ENCODE measurements at regions not wholly inside any gene's neighbourhood (a gene's known extent, or its start where the extent isn't known, plus 50 kb on each side); places are given as distances from the start of the nearest gene placed in this dataset.
"Not testable (repeated sequence)": the region's sequence is repeated elsewhere in the genome, so short reads cannot be mapped to it uniquely, and the experiment has no call there.

DNA sequence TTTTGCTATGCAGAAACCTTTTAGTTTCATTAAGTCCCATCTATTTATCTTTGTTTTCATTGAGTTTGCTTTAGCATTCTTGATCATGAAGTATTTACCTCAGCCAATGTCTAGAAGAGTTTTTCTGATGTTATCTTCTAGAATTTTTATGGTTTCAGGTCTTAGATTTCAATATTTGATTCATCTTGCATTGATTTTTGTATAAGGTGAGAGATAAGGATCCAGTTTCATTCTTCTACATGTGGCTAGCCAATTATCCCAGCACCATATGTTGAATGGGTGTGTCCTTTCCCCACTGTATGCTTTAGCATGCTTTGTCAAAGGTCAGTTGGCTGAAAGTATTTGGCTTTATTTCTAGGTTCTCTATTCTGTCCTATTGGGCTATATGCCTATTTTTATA lies 395.2 kb downstream of the HGF start:
- H3K4me3 Mint-ChIP-seq, DNase-seq, H3K9me3 Mint-ChIP-seq, H3K4me1 Mint-ChIP-seq, H3K36me3 Mint-ChIP-seq, H3K27ac Mint-ChIP-seq, H3K27me3 Mint-ChIP-seq: not testable (repeated sequence)

DNA sequence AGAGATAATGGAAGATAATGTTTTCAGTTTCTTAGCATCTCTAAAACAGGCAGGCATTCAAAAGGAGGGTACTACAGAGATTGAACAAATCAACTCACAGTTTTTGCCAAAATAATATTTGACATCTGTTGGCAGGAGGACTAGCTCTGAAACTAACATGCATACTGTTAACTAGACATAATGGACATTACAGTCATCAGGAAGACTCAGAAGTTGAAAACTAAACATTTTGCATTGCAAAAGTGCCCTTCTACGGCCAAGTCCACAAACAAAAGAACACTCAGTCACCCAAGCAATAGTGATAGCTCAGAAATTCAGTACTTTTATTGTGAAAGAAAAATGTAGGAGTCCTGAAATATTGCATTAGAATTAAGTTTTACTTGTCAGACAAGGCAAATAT lies 399.0 kb downstream of the HGF start:
- H3K27ac Mint-ChIP-seq: no peak overlapping the region
- H3K36me3 Mint-ChIP-seq: no peaks in the 10 kb centered on the region

DNA sequence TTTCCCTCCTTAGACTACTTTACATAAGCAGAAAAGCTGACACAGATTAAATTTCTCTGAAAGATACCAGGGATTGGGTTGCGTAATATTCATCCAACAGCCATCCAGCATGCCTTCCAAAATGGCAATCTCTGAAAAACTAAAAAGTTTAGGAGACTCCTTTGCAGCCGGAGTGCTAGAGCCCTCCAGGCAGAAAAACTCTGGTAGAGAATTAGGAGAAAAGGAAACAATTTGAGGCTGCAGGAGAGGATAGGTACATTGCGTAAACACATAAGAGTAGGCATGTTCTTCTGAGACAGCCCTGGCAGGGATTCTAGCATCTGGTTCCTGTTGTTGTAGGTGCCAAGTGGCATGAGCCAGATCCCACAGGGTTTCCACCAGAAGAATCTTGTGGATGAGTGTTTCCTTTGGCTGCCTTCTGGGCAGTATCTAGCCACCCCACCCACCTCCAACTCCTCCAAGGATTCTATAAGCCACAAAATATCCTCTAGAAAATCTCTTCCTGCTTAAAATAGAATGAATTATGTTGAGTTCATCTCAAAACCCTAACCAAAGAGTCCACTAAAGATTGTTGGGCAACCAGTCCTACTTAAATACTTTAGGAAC lies 402.4 kb downstream of the HGF start:
- Mint-ChIP-seq H3K4me3 (no peak overlapping the region), H3K9me3 (no peaks in the 10 kb centered on the region), H3K27ac (no peak overlapping the region), H3K36me3 (no peaks in the 10 kb centered on the region), H3K4me1 (no peaks in the 10 kb centered on the region), H3K27me3 (no peaks in the 10 kb centered on the region)
- no peak for DNase-seq

More for the DNA sequence above, 399.0 kb downstream of the HGF start:
- no peaks in the 10 kb centered on the region for H3K4me1 Mint-ChIP-seq
- no peaks in the 10 kb centered on the region for H3K27me3 Mint-ChIP-seq
- H3K9me3 Mint-ChIP-seq: no peaks in the 10 kb centered on the region
- H3K4me3 Mint-ChIP-seq: no peak overlapping the region
- no peak for DNase-seq

DNA sequence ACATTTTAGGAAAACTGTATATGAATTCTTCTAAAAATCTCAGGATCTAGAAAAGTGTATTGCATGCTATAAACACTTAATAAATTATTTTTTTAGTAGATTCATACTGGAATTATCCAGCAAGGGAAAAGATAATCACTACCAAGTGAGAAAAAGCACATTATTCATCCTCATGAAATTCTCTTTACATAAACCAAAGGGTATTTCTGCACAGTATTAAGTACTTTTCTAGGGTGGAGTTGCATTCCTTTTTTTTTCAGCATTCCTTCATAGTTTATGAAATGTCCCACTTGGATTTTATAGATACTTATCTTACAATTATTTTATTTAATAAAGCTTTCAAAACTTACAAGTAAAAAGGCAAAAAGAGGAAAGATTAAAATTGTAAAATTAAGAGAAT lies 403.3 kb downstream of the HGF start:
- no peaks in the 10 kb centered on the region for H3K36me3 Mint-ChIP-seq
- H3K4me1 Mint-ChIP-seq: no peaks in the 10 kb centered on the region
- no peak for DNase-seq
- no peak overlapping the region for H3K4me3 Mint-ChIP-seq
- H3K27me3 Mint-ChIP-seq: no peaks in the 10 kb centered on the region
- no peaks in the 10 kb centered on the region for H3K9me3 Mint-ChIP-seq
- no peak overlapping the region for H3K27ac Mint-ChIP-seq

DNA sequence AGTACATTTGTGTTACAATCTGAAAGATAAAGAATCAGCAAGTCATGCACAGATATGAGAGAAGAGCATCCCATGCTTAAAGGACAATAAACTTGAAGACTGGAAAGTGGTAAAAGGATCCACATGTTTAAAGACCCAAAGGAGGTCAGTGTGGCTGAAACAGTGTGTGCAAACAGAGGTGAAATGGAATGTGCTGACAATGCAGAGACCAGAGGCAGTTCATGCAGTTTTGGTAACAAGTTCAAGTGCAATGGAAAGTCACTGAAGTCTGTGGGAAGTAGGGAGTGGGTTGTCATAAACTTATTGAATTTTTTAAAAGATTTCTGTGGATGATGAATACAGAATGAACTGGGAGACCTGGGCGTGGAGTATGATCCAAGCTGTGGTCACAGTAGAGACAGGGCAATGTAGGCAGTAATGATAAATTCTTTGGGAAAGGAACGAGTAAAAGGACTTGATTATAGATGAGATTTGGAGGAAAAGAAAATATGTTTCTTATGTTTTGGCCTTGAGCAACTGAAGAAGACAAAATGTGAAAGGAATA lies 408.0 kb downstream of the HGF start:
- H3K27ac Mint-ChIP-seq: no peak overlapping the region
- no peaks in the 10 kb centered on the region for H3K36me3 Mint-ChIP-seq
- no peaks in the 10 kb centered on the region for H3K9me3 Mint-ChIP-seq
- DNase-seq: no peak
- H3K4me3 Mint-ChIP-seq: no peak overlapping the region
- no peaks in the 10 kb centered on the region for H3K4me1 Mint-ChIP-seq
- no peaks in the 10 kb centered on the region for H3K27me3 Mint-ChIP-seq

DNA sequence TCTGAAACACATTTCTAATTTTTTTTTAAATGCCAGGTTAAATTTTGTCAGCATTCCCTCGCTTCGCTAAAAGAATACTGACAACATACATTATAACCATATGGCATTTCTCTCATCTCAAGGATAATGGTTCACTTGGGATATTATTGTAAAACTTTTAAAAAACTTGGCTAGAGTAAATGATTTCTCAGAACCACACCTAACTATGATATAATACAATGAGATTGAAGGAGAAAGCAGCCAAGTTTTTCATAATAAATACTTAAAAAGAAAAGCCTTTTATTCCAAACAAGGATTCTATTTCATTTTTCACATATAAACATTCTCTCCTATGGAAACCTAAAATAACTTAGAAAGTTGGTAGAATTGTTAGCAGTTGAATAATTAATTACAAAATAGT lies 413.9 kb downstream of the HGF start:
- H3K4me3 Mint-ChIP-seq: no peak overlapping the region
- H3K4me1 Mint-ChIP-seq: no peaks in the 10 kb centered on the region
- no peaks in the 10 kb centered on the region for H3K36me3 Mint-ChIP-seq
- no peak overlapping the region for H3K27ac Mint-ChIP-seq
- H3K27me3 Mint-ChIP-seq: no peaks in the 10 kb centered on the region
- DNase-seq: no peak
- H3K9me3 Mint-ChIP-seq: no peaks in the 10 kb centered on the region

DNA sequence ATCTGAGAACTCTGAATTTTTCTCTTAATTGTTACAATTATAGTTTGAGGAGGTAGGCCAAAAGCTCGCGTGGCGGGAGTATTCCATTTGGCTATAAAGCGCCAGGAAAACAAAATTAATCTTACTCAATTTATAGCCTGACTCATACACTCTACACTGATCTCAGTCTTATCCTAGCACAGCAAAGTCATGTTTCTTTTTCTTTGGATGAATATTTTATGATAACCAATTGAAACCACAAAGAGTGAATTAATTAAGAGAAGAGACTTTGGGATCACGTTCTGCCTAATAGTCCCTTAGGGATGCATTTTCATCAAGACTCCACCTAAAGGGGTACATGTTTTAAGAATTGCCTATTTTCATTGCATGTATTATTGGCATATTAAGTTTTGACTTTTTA lies 420.8 kb downstream of the HGF start:
- Mint-ChIP-seq H3K4me1 (no peaks in the 10 kb centered on the region), H3K9me3 (peaks cover 2% of the 10 kb centered on the region)

DNA sequence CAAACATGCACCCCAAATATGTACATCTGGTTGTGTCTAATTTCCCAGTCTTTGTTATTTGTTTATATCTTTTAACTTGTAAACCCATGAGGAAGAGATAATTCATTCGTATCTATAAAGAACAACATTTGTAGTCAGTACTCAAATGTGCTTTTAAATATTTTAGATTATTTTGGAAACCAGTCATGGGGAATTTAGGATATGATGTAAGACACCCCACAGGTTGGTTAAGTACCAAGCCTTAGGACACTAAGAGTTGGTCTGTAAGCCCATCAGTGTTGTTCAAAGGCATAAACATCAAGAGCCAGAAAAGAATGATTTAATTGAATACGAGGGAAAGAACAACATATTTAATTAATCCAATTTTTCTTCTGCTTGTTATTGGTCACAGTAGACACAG lies 421.1 kb upstream of the SEMA3C start:
- no peaks in the 10 kb centered on the region for H3K9me3 Mint-ChIP-seq
- no peak for DNase-seq
- H3K4me1 Mint-ChIP-seq: no peaks in the 10 kb centered on the region
- no peak overlapping the region for H3K4me3 Mint-ChIP-seq
- no peaks in the 10 kb centered on the region for H3K27me3 Mint-ChIP-seq
- no peaks in the 10 kb centered on the region for H3K36me3 Mint-ChIP-seq
- H3K27ac Mint-ChIP-seq: no peak overlapping the region

More for the DNA sequence above, 420.8 kb downstream of the HGF start:
- Mint-ChIP-seq H3K27ac (no peak overlapping the region), H3K36me3 (no peaks in the 10 kb centered on the region), H3K27me3 (no peaks in the 10 kb centered on the region), H3K4me3 (no peak overlapping the region)
- no peak for DNase-seq

DNA sequence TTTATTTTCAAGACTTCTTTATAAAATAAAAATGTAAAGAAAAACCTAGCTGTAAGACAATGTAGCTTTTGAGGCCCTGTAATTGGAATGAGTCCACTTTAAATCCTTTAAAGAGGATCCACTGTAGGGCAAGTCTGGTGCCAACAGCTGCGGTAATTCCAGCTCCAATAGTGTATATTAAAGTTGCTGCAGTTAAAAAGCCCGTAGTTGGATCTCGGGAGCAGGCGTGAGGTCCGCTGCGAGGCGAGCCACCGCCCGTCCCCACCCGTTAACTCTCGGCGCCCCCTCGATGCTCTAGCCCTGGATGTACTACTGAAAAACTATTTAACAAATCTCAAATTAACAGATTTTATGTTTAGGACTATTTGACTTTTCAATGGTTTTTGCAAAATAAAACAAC lies 414.7 kb upstream of the SEMA3C start:
- Mint-ChIP-seq H3K36me3 (no peaks in the 10 kb centered on the region), H3K4me1 (no peaks in the 10 kb centered on the region), H3K9me3 (no peaks in the 10 kb centered on the region), H3K27ac (no peak overlapping the region), H3K4me3 (no peak overlapping the region), H3K27me3 (no peaks in the 10 kb centered on the region)
- DNase-seq: no peak

DNA sequence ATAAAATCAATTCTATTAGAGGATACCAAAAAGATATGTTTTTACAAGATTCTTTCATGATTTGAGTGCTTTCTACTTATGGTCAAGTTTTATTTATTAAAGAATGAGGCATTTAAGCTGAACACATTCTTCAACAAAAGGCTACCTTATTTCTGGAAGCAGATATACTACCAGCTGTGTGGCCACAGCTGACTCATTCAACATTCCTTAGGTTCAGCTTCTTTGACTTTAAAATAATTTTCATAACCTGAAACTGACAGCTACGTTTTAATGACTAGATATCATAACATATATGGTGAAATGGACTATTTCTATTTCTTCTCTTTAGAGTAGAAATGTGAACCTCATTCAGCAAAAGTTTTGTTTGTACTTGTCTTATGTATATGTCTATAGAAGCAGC lies 414.2 kb upstream of the SEMA3C start:
- Mint-ChIP-seq H3K4me3 (no peak overlapping the region), H3K36me3 (no peaks in the 10 kb centered on the region), H3K27ac (no peak overlapping the region), H3K27me3 (no peaks in the 10 kb centered on the region), H3K4me1 (no peaks in the 10 kb centered on the region), H3K9me3 (no peaks in the 10 kb centered on the region)
- DNase-seq: no peak

DNA sequence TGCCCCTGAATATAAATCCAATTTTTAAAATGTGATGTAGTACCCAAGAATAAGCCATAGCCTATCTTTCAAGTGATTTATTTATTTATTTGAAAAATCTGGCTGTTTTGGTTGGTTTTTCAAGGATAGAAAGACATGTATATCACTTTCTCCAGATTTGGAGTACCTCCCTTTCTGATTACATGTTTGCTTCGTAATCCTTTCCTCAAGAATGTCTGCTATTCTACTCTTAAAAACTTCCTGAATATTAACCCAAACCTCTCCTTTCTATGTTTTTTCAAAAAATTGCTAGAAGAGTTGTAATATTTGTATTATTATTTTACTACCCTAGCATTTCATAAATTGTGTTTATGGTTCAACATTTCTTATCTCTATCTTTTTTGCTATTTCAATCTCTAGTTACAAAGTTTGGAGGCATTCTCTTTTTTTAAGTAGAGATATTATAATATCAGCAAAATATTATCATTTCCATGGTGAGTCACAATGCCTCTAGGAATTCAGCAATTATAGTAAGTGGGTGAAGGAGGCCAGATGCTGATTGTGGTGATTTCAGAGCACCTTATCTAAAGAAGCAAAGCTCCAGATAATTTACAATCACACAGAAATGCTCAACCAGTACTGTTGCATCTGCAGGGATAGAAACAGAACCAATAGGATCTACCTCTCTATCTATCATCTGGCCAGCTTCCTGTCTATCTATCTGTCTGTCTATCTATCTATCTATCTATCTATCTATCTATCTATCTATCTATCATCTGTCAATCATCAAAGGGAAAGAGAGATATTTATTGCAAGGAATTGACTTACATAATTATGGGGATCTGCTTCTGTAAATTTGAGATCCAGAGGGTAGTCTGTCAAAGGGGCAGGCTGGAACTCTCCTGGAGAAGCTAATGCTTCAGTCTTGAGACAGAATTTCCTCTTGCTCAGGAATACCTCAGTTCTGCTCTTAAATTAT lies 412.5 kb upstream of the SEMA3C start:
- H3K4me1 Mint-ChIP-seq: no peaks in the 10 kb centered on the region
- DNase-seq: no peak
- H3K36me3 Mint-ChIP-seq: no peaks in the 10 kb centered on the region
- peaks cover 2% of the 10 kb centered on the region for H3K9me3 Mint-ChIP-seq
- no peaks in the 10 kb centered on the region for H3K27me3 Mint-ChIP-seq
- no peak overlapping the region for H3K4me3 Mint-ChIP-seq
- H3K27ac Mint-ChIP-seq: no peak overlapping the region

DNA sequence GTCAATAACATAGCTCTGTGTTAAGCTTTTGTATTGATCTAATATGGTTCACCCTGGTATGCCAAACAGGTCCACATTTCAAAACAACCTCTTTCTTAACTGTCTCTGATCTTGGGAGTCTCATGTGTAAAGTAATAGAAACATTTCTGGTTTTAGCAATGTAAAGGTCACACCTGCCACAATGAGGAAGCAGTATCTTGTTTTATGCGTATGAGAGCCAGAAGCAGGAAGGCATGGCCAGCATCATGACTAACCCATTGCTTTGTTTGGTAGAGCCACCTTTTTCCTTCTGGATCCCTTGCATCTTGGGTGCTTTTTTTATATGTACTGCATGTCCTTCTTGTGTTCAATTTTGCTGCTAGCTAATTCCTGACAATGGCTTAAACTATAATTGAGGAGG lies 411.3 kb upstream of the SEMA3C start:
- Mint-ChIP-seq H3K4me1 (no peaks in the 10 kb centered on the region), H3K36me3 (no peaks in the 10 kb centered on the region)

DNA sequence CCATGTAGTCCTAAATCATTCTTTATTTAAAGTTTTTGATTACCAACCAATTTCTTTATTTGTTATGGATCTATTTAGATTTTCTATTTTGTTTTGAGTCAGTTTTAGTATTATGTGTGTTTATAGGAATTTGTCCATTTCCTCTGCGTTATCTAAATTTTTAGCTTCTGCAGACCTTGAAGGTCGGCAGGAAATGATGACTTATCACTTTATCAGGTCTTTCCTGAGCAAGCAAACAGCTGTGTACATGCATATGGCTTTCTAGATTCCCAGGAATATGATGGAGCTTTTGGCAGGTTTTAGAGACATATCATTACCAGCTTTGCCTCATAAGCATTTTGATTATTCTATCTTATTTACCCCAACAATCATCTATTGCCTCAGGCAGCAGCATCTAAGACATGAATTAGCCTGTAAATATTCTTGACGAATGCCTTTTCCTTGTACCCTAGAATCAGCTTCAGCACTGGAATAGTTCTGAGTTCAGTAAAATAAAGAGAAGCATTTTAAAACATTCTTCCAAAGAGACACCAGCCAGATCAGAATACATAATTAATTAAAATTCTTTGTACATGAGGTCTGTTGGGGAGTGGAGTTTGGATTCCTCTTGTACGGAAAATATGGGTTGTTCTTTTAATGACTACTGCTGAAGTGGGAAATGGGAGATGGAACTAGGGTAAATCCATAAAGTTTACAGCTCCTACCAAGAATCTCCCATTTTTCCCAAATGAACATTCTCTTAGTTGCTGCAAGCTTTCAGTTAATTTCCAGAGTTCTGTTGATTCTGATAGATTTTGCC lies 408.8 kb upstream of the SEMA3C start:
- peaks cover 2% of the 10 kb centered on the region for H3K9me3 Mint-ChIP-seq
- no peak overlapping the region for H3K4me3 Mint-ChIP-seq
- DNase-seq: no peak
- no peaks in the 10 kb centered on the region for H3K36me3 Mint-ChIP-seq
- H3K27ac Mint-ChIP-seq: no peak overlapping the region
- H3K27me3 Mint-ChIP-seq: no peaks in the 10 kb centered on the region
- no peaks in the 10 kb centered on the region for H3K4me1 Mint-ChIP-seq

More for the DNA sequence above, 411.3 kb upstream of the SEMA3C start:
- Mint-ChIP-seq H3K9me3 (peaks cover 2% of the 10 kb centered on the region), H3K27ac (no peak overlapping the region), H3K4me3 (no peak overlapping the region), H3K27me3 (no peaks in the 10 kb centered on the region)
- no peak for DNase-seq

DNA sequence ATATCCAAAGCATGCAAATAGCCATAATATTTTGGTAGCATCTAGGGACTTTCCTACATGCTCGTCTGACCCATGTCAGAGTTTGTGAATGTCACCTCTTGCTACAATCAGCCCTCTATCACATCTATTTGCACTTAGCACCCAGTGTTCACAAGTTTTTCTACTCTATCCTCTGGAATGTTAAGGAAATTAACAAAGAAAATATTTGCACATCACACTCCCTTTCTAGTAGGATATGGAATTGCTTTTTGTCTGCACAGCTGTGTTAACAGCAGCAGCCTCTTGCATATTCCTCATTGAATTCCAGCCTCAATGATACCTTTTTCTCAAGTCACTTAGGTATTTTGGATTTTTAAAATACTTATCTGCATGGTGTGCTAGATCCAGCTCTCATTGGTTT lies 403.1 kb upstream of the SEMA3C start:
- no peak for DNase-seq
- H3K9me3 Mint-ChIP-seq: no peaks in the 10 kb centered on the region
- H3K27me3 Mint-ChIP-seq: no peaks in the 10 kb centered on the region
- no peak overlapping the region for H3K4me3 Mint-ChIP-seq
- H3K4me1 Mint-ChIP-seq: no peaks in the 10 kb centered on the region
- H3K36me3 Mint-ChIP-seq: no peaks in the 10 kb centered on the region
- H3K27ac Mint-ChIP-seq: no peak overlapping the region

DNA sequence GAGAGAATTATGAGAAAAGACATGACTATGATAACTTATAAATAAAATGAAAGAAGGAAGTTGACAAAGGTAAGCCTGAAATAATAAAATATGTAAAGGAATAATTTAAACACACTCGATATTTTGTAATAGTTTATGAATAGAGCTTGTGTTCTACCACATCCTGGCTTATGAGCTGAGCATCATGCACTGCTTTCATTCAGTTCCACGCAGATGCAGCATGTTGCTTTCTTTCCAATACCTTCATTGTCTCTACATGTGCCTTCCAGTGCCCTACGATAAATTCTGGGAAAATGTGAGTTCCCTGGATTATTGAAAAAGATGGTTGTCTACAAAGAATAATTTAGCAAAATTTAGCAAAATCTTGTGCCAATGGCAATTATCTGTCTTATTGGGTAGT lies 398.9 kb upstream of the SEMA3C start:
- Mint-ChIP-seq H3K4me3 (no peak overlapping the region), H3K27ac (no peak overlapping the region), H3K9me3 (no peaks in the 10 kb centered on the region), H3K4me1 (no peaks in the 10 kb centered on the region), H3K27me3 (no peaks in the 10 kb centered on the region), H3K36me3 (no peaks in the 10 kb centered on the region)
- DNase-seq: no peak
